IPS-NIHi7 (cell line): ENCODE measurements at regions not wholly inside any gene's neighbourhood (a gene's known extent, or its start where the extent isn't known, plus 50 kb on each side); places are given as distances from the start of the nearest gene placed in this dataset.

Source experiments
- DNase-seq: peaks from one replicate; pipeline ENCODE4 v3.0.0; 2012; ENCODE audit warnings: mixed read lengths; ENCODE audit errors: extremely low spot score

DNA sequence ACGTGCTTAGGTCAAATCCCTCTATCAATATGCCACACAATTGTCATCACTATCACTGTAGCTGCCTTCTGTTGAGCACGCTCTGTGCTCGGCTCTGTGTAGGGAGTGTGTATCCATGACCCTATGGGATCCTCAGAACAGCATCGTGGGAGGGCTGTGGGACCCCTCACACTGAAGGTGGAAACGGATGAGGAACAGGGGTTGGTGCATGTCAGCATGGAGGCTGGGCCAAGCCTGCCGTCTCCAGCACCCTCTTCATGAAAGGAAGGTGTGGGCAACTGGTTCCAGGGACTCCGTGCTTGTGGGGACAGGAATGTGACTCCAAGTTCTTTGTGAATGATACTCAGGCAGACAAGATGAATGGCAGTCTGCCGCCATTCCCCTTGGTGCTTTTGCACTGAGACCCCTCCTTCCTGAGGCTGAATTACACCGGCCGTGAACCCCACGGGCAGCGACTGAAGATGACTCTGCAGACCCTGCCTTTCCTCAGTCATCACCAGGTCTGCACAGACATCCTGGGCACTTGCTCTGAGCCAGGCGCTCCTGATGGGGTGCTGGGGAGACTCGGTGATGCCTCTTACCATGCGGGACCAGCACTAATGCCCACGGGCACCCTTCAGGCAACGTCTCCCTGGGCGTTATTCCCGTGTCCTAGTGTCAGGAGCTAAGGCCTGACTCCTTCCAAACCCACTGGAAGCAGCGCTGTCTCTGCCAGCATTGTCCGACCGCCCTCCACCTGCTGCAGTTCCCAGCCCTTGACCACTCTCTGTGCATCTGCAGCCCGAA, 495.2 kb downstream of the TCERG1L start:
- no peak for DNase-seq

DNA sequence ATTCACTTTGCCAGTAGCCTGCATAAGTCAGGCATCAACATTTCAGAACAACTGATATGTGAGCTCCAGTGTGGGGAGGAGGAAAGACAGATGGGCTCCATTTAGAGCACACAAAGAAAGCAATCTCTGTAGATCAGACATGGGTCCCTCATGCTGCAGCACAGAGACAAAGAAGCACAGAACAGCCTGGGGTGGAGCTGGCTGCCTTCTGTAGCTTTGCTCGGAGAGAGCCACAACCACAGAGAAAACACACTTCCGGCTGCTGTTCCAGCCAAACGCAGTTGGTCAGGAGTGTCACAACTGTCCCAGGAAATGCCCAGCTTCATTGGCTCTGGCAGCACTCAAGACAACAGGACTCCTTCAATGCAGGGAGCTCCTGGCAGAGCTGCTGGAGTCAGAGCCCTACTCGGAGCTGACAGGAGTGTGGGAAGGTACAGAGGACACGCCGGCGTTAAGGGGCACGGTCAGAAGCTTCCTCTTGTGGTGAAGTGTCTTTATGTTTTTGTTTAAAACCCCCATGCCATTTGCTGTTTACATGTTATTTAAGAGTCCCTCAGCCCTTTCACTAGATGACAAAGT, 494.4 kb downstream of the TCERG1L start:
- DNase-seq: no peak

DNA sequence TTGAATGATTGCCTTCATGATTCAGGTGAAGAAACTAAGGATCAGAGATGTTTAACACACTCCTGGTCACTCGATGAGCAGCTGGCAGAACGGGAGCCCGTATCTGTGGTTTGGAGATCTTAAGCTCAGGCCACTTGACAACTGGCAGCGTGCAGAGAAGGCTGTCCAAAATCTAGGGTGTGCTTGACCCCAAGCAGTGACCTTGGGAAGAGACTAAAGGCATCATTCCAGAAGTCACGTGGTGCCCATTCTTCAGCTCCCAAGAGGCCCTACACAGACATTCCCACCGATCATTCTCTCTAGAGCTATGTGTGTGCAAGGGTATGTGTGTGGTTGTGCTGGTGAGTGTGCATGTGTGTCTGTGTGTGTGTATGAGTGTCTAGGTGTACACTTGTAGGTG, 493.8 kb downstream of the TCERG1L start:
- DNase-seq: no peak

GRCh38 chr10:130820880-130821482, 490.5 kb downstream of the TCERG1L start:
- DNase-seq: peak; percentile 6

GRCh38 chr10:130824230-130825014, 487.1 kb downstream of the TCERG1L start:
- no peak for DNase-seq

DNA sequence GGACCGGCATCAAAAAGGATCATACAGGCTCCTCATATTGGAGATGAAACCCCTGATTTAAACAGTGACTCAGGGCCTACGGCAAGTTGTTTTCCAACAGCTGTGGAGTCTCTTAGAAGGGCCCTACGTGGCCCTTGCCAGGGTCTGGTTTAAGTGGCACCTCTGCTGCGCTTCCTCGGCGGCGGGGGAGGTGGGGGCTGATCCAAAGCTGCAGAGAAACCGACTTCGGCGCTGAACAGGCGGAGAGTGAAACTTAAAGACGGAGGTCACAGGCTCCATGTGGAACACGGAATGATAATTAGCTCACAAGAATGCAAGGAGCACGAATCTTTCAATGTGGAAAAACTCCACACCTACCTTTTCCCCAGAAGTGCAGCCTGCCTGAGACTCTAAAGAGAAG, 477.9 kb downstream of the TCERG1L start:
- no peak for DNase-seq

GRCh38 chr10:130834170-130834569, 477.4 kb downstream of the TCERG1L start:
- DNase-seq: no peak

- DNase-seq: no peak
These were observed 476.9 kb downstream of the TCERG1L start for GRCh38 chr10:130834573-130834972.

GRCh38 chr10:130835068-130835467, 476.5 kb downstream of the TCERG1L start:
- DNase-seq: no peak

DNA sequence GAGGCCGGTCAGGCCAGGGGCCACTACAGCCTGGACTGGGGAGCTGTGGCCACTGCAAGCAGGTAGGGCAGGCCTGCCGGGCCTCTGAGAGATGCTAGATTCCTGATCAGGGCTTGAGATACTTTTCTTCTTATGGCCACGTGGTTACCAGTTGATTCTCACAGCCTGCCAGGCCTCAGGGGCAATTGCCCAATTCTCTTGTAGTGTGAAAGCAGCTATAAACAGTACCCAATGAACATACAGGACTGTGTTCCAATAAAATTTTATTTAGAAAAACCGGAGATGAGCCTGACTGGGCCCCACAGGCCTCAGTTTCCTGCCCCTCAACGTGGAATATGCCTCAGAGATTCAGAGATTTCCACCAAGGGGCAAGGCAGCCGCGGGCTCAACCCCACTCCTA, 475.2 kb downstream of the TCERG1L start:
- no peak for DNase-seq

DNA sequence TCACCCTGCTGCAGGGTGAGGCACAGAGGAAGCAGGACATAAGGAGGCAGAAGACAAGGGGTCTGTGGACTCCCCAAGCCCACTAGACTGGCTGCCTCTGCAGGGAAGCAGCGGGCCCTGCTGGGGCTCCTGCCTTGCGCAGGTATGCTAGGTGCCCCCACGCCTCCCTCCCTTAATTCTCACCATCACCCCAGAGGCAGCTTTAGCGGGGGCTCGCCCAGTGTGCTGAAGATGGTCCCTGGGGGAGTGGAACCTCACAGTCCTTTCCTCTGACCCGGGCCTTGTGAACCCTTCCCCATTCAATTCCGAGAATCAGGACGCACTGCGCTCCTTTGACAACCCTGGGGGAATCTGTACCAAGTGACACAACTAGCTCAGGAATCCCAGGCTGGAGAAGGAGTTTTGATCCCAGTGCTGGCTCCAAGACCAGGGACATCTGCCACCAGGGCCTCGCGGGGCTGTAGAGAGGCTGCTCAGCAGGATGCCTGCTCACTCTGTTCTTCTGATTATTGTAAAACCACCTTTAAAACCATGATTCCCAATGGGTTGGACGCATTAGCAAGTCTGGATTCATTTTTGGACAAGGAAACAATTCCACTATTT, 468.4 kb downstream of the TCERG1L start:
- DNase-seq: no peak

- DNase-seq: no peak
These were observed 467.2 kb downstream of the TCERG1L start for GRCh38 chr10:130844310-130844709.

DNA sequence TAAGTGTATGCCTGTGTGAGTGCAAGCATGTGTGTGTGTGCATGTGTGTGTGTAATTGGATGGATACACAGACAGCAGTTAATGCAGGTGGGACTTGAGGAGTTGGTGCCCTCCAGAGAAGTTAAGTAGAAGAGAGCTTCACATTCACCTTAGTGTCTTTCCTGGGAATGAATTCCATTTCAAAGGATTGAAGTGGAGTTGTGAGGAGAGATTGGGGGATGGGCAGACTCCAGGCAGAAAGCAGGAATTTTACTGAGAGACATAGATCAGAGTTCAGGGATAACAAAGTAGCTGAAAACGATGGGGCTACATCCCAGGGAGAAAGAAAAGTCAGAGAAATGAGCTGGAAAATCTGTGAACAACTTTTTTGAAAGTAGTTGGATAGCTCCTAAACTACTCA, 464.4 kb downstream of the TCERG1L start:
- no peak for DNase-seq

GRCh38 chr10:130848855-130849254, 462.7 kb downstream of the TCERG1L start:
- no peak for DNase-seq

DNA sequence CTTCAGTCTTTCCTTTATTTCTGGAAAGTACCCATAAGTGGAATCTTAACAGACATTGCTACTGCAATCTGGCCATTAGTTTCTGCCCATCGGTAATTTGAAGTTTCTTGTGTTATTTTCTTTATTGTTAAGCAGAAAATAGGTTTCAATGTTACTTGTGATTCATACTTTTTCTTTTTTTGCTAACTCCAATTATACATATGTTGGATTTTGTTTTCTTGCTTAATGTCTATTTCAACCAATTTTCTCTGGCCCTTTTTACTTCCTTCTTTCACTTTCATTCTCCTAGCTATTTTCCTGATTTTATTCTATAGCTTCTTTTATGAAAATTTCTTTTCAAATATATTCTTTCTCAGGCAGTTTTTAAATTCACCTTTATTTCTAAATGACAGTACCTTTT, 457.4 kb downstream of the TCERG1L start:
- no peak for DNase-seq

GRCh38 chr10:130857631-130858295, 453.8 kb downstream of the TCERG1L start:
- DNase-seq: no peak

- DNase-seq: no peak
These were observed 452.9 kb downstream of the TCERG1L start for GRCh38 chr10:130858626-130859025.

DNA sequence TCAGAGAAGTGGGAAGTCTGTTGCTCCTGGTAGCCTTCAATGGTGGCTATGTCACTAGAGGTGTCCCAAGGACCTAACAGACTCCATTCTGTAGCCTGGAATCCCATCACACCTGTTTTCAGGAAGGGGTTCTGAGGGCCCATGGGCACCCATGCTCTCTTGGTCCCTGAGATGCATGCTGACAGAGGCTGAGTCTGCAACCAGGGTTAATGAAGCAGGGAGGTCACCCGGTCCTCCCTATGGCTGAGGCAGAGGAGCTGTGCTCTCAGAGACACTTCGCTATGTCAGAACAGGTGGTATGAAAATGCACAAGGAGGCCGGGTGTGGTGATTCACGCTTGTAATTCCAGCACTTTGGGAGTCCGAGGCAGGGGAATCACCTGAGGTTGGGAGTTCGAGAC, 452.1 kb downstream of the TCERG1L start:
- no peak for DNase-seq

DNA sequence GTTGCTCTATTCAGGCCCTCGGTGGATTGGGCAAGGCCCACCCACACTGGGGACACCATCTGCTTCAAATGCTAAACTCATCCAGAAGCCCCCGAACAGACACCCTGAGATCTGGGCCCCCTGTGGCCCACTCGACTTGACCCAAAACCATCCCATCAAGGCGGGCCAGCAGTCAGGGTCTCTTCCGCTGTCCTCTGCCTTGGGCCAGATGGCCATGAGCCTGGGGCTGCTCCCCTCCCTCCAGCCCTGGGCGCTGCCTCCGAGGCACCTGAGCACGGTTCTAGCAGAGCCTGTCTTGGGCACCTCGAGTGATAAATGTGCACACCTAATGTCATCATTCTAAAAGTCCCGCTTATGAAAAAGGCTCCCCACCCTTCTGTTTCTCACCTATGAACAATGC, 449.4 kb downstream of the TCERG1L start:
- no peak for DNase-seq

DNA sequence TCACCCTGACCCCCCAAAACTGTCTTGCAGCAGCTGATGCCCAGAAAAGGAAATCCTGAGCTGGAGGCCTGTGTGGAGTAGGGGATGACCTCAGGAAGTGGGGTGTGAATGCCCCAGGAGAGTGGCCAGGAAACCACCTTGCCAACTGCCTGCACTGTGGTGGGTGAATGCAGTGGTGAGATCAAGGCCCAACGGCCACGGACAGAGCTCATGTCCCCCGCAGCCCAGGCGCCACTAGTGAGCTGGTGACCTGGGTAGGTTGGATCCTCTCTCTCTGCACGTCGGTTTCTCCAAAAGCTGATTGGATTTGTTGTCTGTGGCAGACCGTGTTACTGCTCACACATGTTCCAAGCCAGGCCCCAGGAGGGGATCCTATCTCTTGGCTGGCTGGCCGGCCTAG, 448.9 kb downstream of the TCERG1L start:
- DNase-seq: no peak

GRCh38 chr10:130863044-130863443, 448.5 kb downstream of the TCERG1L start:
- no peak for DNase-seq
